GM21786 (cell line): ENCODE measurements at regions not wholly inside any gene's neighbourhood (a gene's known extent, or its start where the extent isn't known, plus 50 kb on each side); places are given as distances from the start of the nearest gene placed in this dataset.

Experiments
- ATAC-seq: cut with Tn5 transposase; IDR thresholded peaks from one replicate; pipeline ENCODE4 v1.9.1; 2021; ENCODE audit not compliant: unreplicated experiment

DNA sequence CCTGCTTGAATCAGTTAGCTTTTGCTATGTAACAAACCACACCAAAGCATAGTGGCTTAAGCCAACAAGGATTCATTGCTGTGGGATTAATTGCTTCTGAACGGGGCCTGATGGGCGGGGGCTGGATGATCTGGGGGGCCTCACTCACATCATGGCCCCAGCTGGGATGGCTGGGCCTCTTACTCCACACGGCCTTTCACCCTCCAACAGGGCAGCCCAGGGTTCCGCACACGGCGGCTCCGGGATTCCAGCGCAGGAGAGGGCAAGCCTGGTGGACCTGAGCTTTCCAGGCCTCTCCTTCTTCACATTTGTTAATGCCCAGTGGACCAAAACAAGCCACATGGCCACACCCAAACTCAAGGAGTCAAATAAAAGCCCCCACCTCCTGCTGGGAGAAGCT lies 86.3 kb upstream of the PHLPP1 start:
- ATAC-seq: no peak

DNA sequence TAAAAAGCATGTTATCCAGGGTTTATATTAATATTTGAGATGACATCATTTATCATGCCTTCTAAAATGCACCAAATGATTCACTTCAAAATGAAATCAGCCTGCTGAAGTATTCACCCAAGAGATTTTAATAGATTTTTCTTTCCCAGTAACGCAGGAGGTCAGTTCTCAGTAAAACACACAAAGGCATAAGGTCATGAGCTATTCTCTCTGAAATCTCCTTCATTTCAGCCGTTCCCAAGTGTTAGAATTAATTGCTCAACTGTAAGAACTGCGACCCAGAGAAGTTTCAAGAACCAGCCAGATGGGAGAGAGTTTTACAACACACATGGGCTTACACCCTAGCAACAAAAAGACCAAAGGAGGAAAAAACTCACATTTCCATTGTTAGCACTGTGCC lies 84.2 kb upstream of the PHLPP1 start:
- no peak for ATAC-seq

DNA sequence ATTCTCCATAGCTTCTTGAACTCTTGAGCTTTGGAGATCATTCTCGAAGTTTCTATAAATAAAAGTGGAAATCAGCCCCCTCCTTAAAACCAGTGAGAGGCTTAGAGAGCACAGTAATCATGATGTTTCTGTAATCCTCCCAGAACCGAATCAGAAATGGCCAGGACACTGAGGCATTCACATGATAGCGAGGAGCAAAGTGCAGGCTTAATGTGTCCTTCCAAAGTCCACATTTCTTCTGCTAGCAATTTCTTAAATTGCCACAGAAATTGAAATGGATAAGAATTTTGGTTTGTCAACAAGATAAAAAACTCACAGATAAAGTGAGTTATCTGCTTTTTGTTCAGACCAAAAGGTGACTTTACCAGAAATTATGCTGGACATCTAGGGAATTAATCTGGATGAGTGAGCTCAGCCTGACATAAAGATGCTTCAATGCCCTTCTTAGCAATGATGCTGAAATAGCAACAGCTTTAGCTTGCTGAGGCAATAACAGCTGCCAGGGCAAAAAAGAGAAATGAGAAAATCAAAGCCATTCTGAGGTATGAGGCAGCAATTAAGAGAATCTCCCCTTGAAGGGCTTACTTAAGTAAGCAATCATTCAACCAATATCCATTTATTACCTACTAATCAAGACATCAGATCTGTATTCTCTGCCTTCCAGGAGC lies 82.4 kb upstream of the PHLPP1 start:
- ATAC-seq: no peak

DNA sequence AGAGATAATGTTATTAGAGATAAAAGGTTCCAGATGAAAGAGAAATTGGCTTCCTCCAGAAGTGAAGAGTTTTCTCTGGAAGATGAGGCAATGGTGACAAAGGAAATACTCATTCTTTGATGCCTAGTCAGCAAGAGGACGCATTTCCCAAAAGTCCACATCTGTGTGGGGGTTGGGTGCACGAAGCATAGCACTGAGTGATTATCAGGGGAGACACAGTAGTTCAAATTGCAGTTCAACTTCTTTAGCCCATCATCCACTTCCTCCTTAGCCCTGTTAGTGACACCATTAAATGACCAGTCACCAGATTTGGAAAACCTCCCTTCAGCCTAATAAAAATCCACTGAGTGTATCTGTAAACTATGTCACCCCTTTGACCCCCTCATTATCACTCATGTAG lies 80.9 kb upstream of the PHLPP1 start:
- ATAC-seq: no peak

GRCh38 chr18:62634979-62635630 lies 80.2 kb upstream of the PHLPP1 start:
- ATAC-seq: no peak

DNA sequence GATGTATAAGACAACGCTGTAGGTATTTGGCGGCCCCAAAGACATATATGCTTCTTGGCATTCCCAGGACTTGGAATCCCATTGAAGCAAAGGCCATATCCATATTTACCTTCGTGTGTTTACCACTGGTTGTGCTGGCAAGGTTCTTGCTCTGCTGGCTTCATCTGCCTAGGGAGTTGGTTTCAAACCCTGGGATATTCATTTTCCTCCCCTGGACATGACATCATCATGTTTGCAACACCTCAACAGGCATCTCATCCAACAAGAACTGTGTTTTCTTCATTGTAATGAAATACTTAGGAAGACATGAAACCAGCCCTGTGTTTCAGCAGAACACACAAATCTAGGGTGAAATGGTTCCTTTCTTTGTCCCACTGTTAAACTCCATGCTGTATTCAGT lies 77.9 kb upstream of the PHLPP1 start:
- ATAC-seq: no peak

- no peak for ATAC-seq
Measured at GRCh38 chr18:62637807-62638687, 77.3 kb upstream of the PHLPP1 start.

DNA sequence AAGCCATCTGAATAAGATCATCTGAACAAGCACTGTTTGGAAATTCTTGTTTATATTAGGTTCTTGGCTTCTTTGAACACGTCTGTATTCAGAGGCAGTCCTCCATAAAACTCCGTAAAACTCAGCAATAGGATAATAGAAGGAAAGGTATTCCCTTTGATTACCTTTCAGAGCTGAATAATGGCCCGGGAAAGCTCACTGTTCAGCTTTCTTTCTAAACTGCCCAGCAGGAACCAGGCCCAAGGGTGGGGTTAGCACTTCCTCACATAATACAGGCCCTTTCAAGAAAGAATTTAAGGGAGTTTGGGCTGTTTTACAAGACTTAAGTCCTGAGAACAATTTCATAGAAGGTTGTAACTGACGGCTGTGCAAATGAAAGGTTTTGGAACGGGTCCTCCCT lies 72.2 kb upstream of the PHLPP1 start:
- ATAC-seq: no peak

- no peak for ATAC-seq
Measured at GRCh38 chr18:62644773-62645172, 70.6 kb upstream of the PHLPP1 start.

GRCh38 chr18:62647179-62647578 lies 68.2 kb upstream of the PHLPP1 start:
- no peak for ATAC-seq

GRCh38 chr18:62648045-62648678 lies 67.2 kb upstream of the PHLPP1 start:
- no peak for ATAC-seq

DNA sequence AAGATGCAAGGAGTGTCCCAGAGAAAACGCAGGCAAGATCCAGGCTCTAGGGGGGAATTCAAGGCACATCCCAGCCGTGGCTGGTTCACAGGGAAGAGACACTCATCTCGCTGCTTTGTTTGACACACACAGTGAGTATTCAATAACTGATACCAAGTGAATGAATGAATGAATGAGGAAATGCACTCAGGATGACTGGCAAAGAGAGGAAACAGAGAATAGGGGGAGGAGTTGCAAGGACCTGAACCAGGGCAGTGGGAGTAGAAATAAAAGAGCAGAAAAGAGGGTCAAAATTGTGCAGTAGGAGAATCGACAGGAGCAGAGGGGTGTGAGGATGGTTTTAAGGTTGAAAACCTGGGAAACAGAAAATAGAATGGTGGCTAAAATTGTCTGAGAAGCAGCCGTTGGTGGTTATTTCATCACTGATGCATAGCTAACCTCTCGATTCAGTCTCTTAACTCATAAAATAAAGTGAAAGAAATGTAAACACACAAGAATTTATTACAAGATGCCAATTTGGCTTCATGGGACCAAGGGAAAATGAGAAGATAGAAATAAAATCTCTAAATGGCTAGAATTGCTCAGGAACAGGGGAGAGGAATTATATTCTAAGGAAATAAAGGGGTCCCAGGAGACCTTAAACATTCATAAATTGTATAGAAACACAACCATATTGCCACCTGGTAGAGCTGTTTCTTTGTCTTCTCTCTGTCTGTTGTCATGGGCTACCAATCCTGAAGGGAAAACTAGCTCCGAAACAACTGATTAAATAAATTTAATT lies 63.9 kb upstream of the PHLPP1 start:
- peak; percentile 39 for ATAC-seq

GRCh38 chr18:62652057-62652629 lies 63.2 kb upstream of the PHLPP1 start:
- peak; percentile 66 for ATAC-seq

GRCh38 chr18:62655520-62656219 lies 59.7 kb upstream of the PHLPP1 start:
- ATAC-seq: no peak

DNA sequence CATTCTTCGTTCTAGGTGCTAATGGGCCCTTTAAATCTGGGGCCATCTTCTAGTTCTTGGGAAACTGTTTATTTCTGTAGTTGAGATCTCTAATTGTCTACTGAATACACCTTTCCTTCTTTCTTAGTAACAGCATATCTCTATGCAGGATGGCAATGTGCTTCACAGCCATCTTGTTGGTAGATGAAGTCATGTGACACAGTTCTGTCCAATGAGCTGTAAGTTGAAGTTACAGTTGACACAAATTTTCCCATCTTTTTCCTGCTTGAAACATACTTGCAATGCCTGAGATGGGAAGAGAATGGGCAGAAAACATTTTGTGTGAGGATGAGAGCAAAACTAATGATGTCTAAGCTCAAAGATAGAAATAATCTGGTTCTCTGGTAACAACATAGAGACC lies 57.3 kb upstream of the PHLPP1 start:
- no peak for ATAC-seq

DNA sequence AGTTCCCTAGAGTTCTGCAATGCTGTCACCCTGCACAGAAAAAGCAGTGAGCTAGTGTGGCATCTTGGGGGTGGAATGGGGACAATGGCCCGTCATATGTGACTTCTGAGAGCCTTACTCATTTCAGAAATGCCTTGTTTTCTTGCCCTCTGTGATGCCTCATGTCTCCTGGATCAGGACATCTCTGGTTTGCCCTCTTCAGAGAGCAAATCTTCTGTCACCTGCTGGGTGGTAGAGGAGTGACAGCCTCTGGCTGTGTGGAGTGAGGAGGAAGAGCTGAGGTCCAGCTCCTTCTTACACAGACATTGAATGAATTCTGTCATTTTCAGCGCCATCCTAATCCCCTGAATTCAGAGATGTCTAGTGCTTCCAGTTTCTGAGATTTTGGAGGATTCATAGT lies 55.6 kb upstream of the PHLPP1 start:
- ATAC-seq: no peak

DNA sequence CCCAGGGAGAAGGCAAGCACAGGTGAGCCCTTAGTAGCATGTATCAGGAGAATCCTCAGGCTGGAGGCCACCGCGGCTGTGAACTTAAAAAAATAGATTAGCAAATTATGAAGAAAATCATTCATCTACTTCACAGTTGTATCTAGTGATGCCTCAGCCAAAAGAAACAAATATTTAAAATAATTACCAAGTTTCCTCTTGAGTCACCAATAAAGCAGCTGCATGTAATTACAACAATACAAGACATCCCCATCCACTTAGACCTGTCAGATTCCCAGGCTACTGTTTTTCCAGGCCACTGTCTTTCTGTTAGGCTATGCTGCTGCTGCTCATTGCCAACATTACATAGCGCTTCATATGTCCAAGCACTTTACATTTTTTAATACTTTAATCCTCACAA lies 54.6 kb upstream of the PHLPP1 start:
- no peak for ATAC-seq

GRCh38 chr18:62663731-62664336 lies 51.5 kb upstream of the PHLPP1 start:
- ATAC-seq: peak; percentile 85

GRCh38 chr18:62664414-62664813 lies 50.9 kb upstream of the PHLPP1 start:
- ATAC-seq: no peak
